Left cardiac atrium (tissue), 4 donors: ENCODE measurements at regions not wholly inside any gene's neighbourhood (a gene's known extent, or its start where the extent isn't known, plus 50 kb on each side); places are given as distances from the start of the nearest gene placed in this dataset.
"Not testable (repeated sequence)": the region's sequence is repeated elsewhere in the genome, so short reads cannot be mapped to it uniquely, and the experiment has no call there.

Experiments used
- ATAC-seq, 2 donors: fragments of 200-7000 bp; cut with Tn5 transposase; one replicate each; pipeline ENCODE4 v1.9.1; 2020; ENCODE audit warnings: mild to moderate bottlenecking in 2 of 2, moderate library complexity in 2 of 2
- DNase-seq: peaks from one replicate; pipeline ENCODE4 v3.0.0-alpha.2; 2020
- intact Hi-C, 2 donors: fragments of 100-400 bp; cut with DNase I; formaldehyde crosslinking; loops; one replicate each; pipeline versions ENCODE4 v1.14.1 to v1.15.1; 2022 to 2023
- donor health status: DM: no; HTN: yes; CAD: no.
- donor health status: DM: no; HTN: yes; CAD: no; lungs with severe emphysema.
- donor health status: DM: yes; HTN: yes; CAD: no.
- donor health status: Dilated cardiomyopathy.

- no peak for ATAC-seq
- no peak for DNase-seq
- intact Hi-C loops, result no loop called here
Observed at GRCh38 chr1:219744652-219745469, 132.0 kb upstream of the ZC3H11B start.

- DNase-seq (no peak), ATAC-seq (peak; percentile 33 to 50)
- intact Hi-C loops, result no loop called here
Observed at GRCh38 chr1:219741011-219741970, 128.4 kb upstream of the ZC3H11B start.

- intact Hi-C loops, result no loop called here
- DNase-seq, result no peak
- ATAC-seq, result no peak
Observed at GRCh38 chr1:219733511-219734174, 120.7 kb upstream of the ZC3H11B start.

- ATAC-seq (no peak), DNase-seq (no peak)
- intact Hi-C loops, result no loop called here
Observed at GRCh38 chr1:219732814-219733491, 120.0 kb upstream of the ZC3H11B start.

GRCh38 chr1:219731771-219732170 is 118.9 kb upstream of the ZC3H11B start:
- DNase-seq, result no peak
- no peak for ATAC-seq
- intact Hi-C loops, result no loop called here

- DNase-seq, result no peak
- no peak for ATAC-seq
- intact Hi-C loops, result no loop called here
Observed at GRCh38 chr1:219726480-219727272, 113.8 kb upstream of the ZC3H11B start.

GRCh38 chr1:219724440-219724839 is 111.5 kb upstream of the ZC3H11B start:
- DNase-seq (no peak), ATAC-seq (no peak)
- intact Hi-C loops, result no loop called here

GRCh38 chr1:219717536-219717935 is 104.6 kb upstream of the ZC3H11B start:
- DNase-seq, result no peak
- intact Hi-C loops, result no loop called here
- no peak for ATAC-seq

GRCh38 chr1:219716611-219717114 is 103.8 kb upstream of the ZC3H11B start:
- DNase-seq, result no peak
- no peak for ATAC-seq
- intact Hi-C loops, result no loop called here

GRCh38 chr1:219713981-219714381 is 101.1 kb upstream of the ZC3H11B start:
- no peak for DNase-seq
- intact Hi-C loops, result no loop called here
- ATAC-seq, result no peak

GRCh38 chr1:219712506-219712905 is 99.6 kb upstream of the ZC3H11B start:
- ATAC-seq (no peak), DNase-seq (no peak)
- intact Hi-C loops, result no loop called here

- DNase-seq (no peak), ATAC-seq (no peak)
- intact Hi-C loops, result no loop called here
Observed at GRCh38 chr1:219710529-219711194, 97.8 kb upstream of the ZC3H11B start.

GRCh38 chr1:219708919-219709543 is 96.1 kb upstream of the ZC3H11B start:
- intact Hi-C loops, result no loop called here
- DNase-seq (no peak), ATAC-seq (no peak)

- intact Hi-C loops, DNase-seq, ATAC-seq: not testable (repeated sequence)
Observed at GRCh38 chr1:219707885-219708284, 95.0 kb upstream of the ZC3H11B start.

- ATAC-seq, DNase-seq, intact Hi-C loops: not testable (repeated sequence)
Observed at GRCh38 chr1:219704331-219704730, 91.4 kb upstream of the ZC3H11B start.

GRCh38 chr1:219703368-219703639 is 90.4 kb upstream of the ZC3H11B start:
- ATAC-seq, result no peak
- no peak for DNase-seq
- intact Hi-C loops, result no loop called here

GRCh38 chr1:219701476-219701875 is 88.6 kb upstream of the ZC3H11B start:
- DNase-seq, result no peak
- no peak for ATAC-seq
- intact Hi-C loops, result no loop called here
